ENCODE measurements at regions not wholly inside any gene's neighbourhood (a gene's known extent, or its start where the extent isn't known, plus 50 kb on each side); places are given as distances from the start of the nearest gene placed in this dataset.
"Not testable (repeated sequence)": the region's sequence is repeated elsewhere in the genome, so short reads cannot be mapped to it uniquely, and the experiment has no call there.

DNA sequence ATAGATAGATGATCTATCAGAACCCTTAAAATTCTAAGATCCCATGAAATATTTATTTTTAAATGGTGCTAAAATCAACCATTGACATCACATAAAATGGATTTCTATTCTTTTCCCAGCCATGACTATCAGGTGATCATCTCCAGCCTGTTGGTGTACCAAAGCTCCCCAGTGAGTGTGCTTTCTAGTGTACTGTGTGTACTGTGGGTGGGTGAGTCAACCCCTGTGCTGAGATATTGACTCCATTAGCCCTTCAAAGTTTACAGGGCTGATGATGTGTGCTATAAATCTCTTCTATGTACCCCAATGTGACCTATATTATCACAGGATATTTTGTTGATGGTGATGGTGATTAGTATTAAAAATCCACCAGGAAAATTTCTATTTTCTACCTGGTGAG, 344.6 kb downstream of the MMUT start:
- DNase-seq (ENCODE audit: low spot score): no peak
- TF ChIP-seq, protein P1, sequence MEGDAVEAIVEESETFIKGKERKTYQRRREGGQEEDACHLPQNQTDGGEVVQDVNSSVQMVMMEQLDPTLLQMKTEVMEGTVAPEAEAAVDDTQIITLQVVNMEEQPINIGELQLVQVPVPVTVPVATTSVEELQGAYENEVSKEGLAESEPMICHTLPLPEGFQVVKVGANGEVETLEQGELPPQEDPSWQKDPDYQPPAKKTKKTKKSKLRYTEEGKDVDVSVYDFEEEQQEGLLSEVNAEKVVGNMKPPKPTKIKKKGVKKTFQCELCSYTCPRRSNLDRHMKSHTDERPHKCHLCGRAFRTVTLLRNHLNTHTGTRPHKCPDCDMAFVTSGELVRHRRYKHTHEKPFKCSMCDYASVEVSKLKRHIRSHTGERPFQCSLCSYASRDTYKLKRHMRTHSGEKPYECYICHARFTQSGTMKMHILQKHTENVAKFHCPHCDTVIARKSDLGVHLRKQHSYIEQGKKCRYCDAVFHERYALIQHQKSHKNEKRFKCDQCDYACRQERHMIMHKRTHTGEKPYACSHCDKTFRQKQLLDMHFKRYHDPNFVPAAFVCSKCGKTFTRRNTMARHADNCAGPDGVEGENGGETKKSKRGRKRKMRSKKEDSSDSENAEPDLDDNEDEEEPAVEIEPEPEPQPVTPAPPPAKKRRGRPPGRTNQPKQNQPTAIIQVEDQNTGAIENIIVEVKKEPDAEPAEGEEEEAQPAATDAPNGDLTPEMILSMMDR (IDR thresholded peaks at IDR 0.05): no peak
- no peak for ATAC-seq (ENCODE audit: low FRiP score)

DNA sequence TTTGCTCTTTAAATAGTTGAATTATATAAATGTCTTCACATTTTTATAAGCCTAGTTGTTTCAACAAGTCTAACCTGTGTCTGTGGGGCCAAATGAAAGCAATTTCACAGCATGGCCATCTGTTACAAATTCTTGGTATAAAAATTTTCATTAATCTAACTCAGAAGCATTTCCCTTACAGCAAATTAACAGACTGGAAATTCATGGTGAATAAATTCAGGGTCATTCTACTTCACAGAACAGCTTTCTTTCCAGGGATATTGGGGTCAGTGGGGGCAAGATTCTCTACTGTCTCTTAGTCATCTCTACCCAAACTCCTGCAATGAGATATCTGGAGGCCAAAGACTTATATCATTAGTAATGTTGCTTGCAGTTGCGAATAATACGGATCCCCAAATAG, 352.1 kb downstream of the MMUT start:
- ATAC-seq (ENCODE audit: low FRiP score): no peak
- TF ChIP-seq, protein P1 (IDR thresholded peaks at IDR 0.05): no peak
- DNase-seq (ENCODE audit: low spot score): no peak

DNA sequence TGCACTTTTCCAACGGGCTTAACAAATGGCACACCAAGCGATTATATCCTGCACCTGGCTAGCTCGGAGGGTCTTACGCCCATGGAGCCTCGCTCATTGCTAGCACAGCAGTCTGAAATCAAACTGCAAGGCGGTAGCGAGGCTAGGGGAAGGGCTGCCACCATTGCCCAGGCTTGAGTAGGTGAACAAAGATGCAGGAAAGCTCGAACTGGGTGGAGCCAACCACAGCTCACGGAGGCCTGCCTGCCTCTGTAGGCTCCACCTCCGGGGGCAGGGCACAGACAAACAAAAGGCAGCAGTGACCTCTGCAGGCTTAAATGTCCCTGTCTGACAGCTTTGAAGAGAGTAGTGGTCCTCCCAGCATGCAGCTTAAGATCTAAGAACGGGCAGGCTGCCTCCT, 365.4 kb downstream of the MMUT start:
- ATAC-seq (ENCODE audit: low FRiP score); DNase-seq (ENCODE audit: low spot score): not testable (repeated sequence)

DNA sequence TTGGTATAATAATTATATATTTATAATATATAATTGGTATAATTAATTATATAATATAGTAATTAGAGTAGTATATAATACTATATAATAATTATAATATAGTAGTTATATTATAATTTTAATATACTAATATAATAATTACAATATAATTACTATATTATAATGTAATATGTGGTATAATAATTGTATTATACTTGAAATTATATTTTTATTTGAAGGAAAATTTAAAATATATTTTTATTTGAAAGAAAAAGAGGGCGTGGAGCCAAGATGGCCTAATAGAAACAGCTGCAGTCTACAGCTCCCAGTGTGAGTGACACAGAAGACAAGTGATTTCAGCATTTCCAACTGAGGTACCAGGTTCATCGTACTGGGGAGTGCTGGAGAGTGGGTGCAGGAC, 365.9 kb downstream of the MMUT start:
- TF ChIP-seq, protein P1 (IDR thresholded peaks at IDR 0.05): no peak
- ATAC-seq (ENCODE audit: low FRiP score): no peak

DNA sequence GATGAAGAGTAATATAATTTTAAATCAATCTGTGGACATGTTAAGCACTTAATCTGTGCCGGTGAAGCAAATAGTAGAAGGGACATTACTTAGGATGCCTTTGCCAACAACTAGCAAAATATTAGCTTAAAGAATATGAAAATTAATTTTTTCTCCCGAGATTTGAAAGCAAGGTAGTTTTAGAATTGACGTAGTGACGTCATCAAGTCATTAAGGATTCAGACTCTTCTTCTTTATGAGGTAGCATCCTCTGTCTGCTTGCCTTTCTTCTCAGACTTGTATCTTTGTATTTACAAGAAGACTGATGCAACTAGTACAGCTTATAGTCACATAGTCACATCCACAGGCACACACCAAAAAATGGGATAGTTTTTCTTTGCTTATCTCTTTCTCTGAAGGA, 374.4 kb downstream of the MMUT start:
- ATAC-seq (ENCODE audit: low FRiP score) (no peak), DNase-seq (ENCODE audit: low spot score) (no peak)
- TF ChIP-seq, protein P1 (IDR thresholded peaks at IDR 0.05): no peak

More for the DNA sequence above, 365.9 kb downstream of the MMUT start:
- no peak for DNase-seq (ENCODE audit: low spot score)

DNA sequence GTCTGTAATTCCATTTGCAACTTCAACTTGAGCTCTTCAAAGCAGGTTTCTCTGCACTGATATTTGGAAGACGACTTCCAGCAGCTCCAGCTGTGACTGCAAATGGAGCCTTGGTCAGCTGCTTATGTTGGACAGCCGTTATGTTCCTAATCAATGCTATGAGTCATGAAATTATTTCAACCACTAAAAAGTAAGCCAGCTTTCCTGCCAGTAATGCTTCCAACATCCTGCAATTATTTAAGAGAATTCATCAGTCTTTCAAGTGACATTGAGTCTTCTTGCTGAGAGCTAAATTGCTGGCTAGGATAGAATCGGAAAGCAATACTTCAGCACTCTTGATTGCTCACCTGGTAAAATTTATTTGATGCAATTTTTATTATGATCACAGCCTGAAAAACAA, 375.7 kb downstream of the MMUT start:
- DNase-seq (ENCODE audit: low spot score) (no peak), ATAC-seq (ENCODE audit: low FRiP score) (no peak)
- TF ChIP-seq, protein P1 (IDR thresholded peaks at IDR 0.05): no peak

DNA sequence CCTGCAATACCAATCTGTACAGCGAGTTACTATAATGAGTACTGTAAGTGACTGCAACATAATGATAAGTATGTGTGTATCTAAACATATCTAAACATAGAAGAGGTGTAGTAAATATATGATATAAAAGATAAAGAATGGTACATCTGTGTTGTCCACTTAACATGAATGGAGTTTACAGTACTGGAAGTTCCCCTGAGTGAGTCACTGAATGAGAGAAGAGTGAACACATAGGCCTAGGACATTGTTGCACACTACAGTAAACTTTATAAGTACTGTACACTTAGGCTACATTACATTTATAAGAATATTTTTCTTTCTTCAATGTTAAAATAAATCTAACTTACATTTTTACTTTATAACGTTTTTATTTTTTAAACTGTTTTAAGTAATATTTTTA, 380.4 kb downstream of the MMUT start:
- DNase-seq (ENCODE audit: low spot score) (no peak), ATAC-seq (ENCODE audit: low FRiP score) (no peak)
- TF ChIP-seq, protein P1 (IDR thresholded peaks at IDR 0.05): no peak

Data from omental fat pad (tissue), 3 donors.